ENCODE measurements at regions not wholly inside any gene's neighbourhood (a gene's known extent, or its start where the extent isn't known, plus 50 kb on each side); places are given as distances from the start of the nearest gene placed in this dataset.

- H3K27ac Mint-ChIP-seq, result no peak overlapping the region
Observed at GRCh38 chr2:11073251-11073650, 82.0 kb upstream of the SLC66A3 start.

GRCh38 chr2:11073776-11074175 lies 81.5 kb upstream of the SLC66A3 start:
- Mint-ChIP-seq H3K9me3 (peaks cover 2% of the 10 kb centered on the region), H3K27ac (no peak overlapping the region), H3K27me3 (ENCODE audit: insufficient read depth, low read depth) (peaks cover 7% of the 10 kb centered on the region), H3K36me3 (no peaks in the 10 kb centered on the region), H3K4me1 (peaks cover 19% of the 10 kb centered on the region), H3K4me3 (no peak overlapping the region)
- H3K4me3 ChIP-seq, result no peak overlapping the region
- H3K36me3 ChIP-seq, result no peaks in the 10 kb centered on the region
- TF ChIP-seq EZH2phosphoT487 (IDR thresholded peaks at IDR 0.05) (no peak), CTCF (IDR thresholded peaks at IDR 0.05) (no peak), EZH2 (IDR thresholded peaks at IDR 0.05) (no peak)
- peaks cover 5% of the 10 kb centered on the region for H3F3A ChIP-seq (ENCODE audit: low read depth)
- H3K9me3 ChIP-seq (ENCODE audit: low read depth), result no peaks in the 10 kb centered on the region
- no peak for DNase-seq (ENCODE audit: low spot score)
- H4K20me1 ChIP-seq (ENCODE audit: low read depth), result no peaks in the 10 kb centered on the region
- H3K4me2 ChIP-seq, result no peak overlapping the region
- H2AFZ ChIP-seq (replicated peaks), result no peak overlapping the region
- no peaks in the 10 kb centered on the region for H3K4me1 ChIP-seq
- H3K27ac ChIP-seq, result no peak overlapping the region
- H3K9ac ChIP-seq, result no peak overlapping the region
- peaks cover 5% of the 10 kb centered on the region for H3K27me3 ChIP-seq
- H3K79me2 ChIP-seq (ENCODE audit: low read depth), result no peaks in the 10 kb centered on the region

More at GRCh38 chr2:11073251-11073650, 82.0 kb upstream of the SLC66A3 start:
- Histone ChIP-seq H3F3A (ENCODE audit: low read depth) (peaks cover 5% of the 10 kb centered on the region), H3K27ac (no peak overlapping the region), H3K36me3 (no peaks in the 10 kb centered on the region), H3K4me3 (no peak overlapping the region), H2AFZ (replicated peaks) (peak overlapping the region; percentile 99), H4K20me1 (ENCODE audit: low read depth) (no peaks in the 10 kb centered on the region), H3K9ac (no peak overlapping the region), H3K4me2 (peak overlapping the region; percentile 49), H3K9me3 (ENCODE audit: low read depth) (no peaks in the 10 kb centered on the region), H3K27me3 (peaks cover 5% of the 10 kb centered on the region), H3K4me1 (no peaks in the 10 kb centered on the region), H3K79me2 (ENCODE audit: low read depth) (no peaks in the 10 kb centered on the region)
- Mint-ChIP-seq H3K9me3 (peaks cover 2% of the 10 kb centered on the region), H3K4me1 (peaks cover 19% of the 10 kb centered on the region), H3K27me3 (ENCODE audit: insufficient read depth, low read depth) (peaks cover 7% of the 10 kb centered on the region), H3K4me3 (no peak overlapping the region), H3K36me3 (no peaks in the 10 kb centered on the region)
- TF ChIP-seq EZH2 (IDR thresholded peaks at IDR 0.05) (no peak), CTCF (IDR thresholded peaks at IDR 0.05) (peak; percentile 88), EZH2phosphoT487 (IDR thresholded peaks at IDR 0.05) (no peak)
- DNase-seq (ENCODE audit: low spot score), result peak; percentile 85

- TF ChIP-seq EZH2phosphoT487 (IDR thresholded peaks at IDR 0.05) (no peak), EZH2 (IDR thresholded peaks at IDR 0.05) (no peak), CTCF (IDR thresholded peaks at IDR 0.05) (no peak)
- H3K36me3 Mint-ChIP-seq, result no peaks in the 10 kb centered on the region
- peaks cover 7% of the 10 kb centered on the region for H3K27me3 Mint-ChIP-seq (ENCODE audit: insufficient read depth, low read depth)
- no peak overlapping the region for H3K4me3 Mint-ChIP-seq
- Histone ChIP-seq H4K20me1 (ENCODE audit: low read depth) (no peaks in the 10 kb centered on the region), H3K4me2 (no peak overlapping the region), H2AFZ (replicated peaks) (no peak overlapping the region), H3K27ac (no peak overlapping the region), H3K9me3 (ENCODE audit: low read depth) (no peaks in the 10 kb centered on the region), H3K79me2 (ENCODE audit: low read depth) (no peaks in the 10 kb centered on the region), H3K9ac (no peak overlapping the region), H3K27me3 (peaks cover 5% of the 10 kb centered on the region), H3F3A (ENCODE audit: low read depth) (peaks cover 5% of the 10 kb centered on the region), H3K4me1 (no peaks in the 10 kb centered on the region), H3K4me3 (no peak overlapping the region), H3K36me3 (no peaks in the 10 kb centered on the region)
- peaks cover 2% of the 10 kb centered on the region for H3K9me3 Mint-ChIP-seq
- no peak for DNase-seq (ENCODE audit: low spot score)
- H3K27ac Mint-ChIP-seq, result no peak overlapping the region
- H3K4me1 Mint-ChIP-seq, result peaks cover 19% of the 10 kb centered on the region
Observed at GRCh38 chr2:11074246-11074820, 80.9 kb upstream of the SLC66A3 start.

Data from neural progenitor cell (in vitro differentiated cells).